MM.1S (cell line): ENCODE measurements at regions not wholly inside any gene's neighbourhood (a gene's known extent, or its start where the extent isn't known, plus 50 kb on each side); places are given as distances from the start of the nearest gene placed in this dataset.

Experiments
- DNase-seq: peaks from one replicate; pipeline ENCODE4 v3.0.0-alpha.2; 2015
- H2AFZ ChIP-seq: fragments of 300-600 bp; sonication (generic); 2 replicates; pipeline ENCODE4 v1.6.0; 2016; ENCODE audit warnings: antibody characterized with exemption, low read length
- H3F3A ChIP-seq: fragments of 300-600 bp; sonication (generic); 2 replicates; pipeline ENCODE4 v1.6.1; 2016; ENCODE audit warnings: mild to moderate bottlenecking, antibody characterized with exemption, low read length, moderate library complexity, mixed read lengths; ENCODE audit not compliant: insufficient read depth
- H3K27ac ChIP-seq: fragments of 300-600 bp; sonication (generic); 2 replicates; pipeline ENCODE4 v1.5.1; 2016; ENCODE audit warnings: mild to moderate bottlenecking, low read length
- H3K27me3 ChIP-seq: fragments of 300-600 bp; sonication (generic); replicated peaks from 2 replicates; pipeline ENCODE4 v1.6.0; 2016; ENCODE audit warnings: low read length; ENCODE audit not compliant: insufficient read depth
- H3K36me3 ChIP-seq: fragments of 300-600 bp; sonication (generic); replicated peaks from 2 replicates; pipeline ENCODE4 v1.6.1; 2016; ENCODE audit warnings: mild to moderate bottlenecking, low read length, mixed read lengths; ENCODE audit not compliant: insufficient read depth
- H3K4me1 ChIP-seq: fragments of 300-600 bp; sonication (generic); 2 replicates; pipeline ENCODE4 v1.6.1; 2016; ENCODE audit warnings: low read length, mixed read lengths
- H3K4me2 ChIP-seq: fragments of 300-600 bp; sonication (generic); 2 replicates; pipeline ENCODE4 v1.6.0; 2016; ENCODE audit warnings: low read depth, low read length
- H3K4me3 ChIP-seq: fragments of 300-600 bp; sonication (generic); 2 replicates; pipeline ENCODE4 v1.5.1; 2016; ENCODE audit warnings: low read length, mixed read lengths
- H3K79me2 ChIP-seq: fragments of 300-600 bp; sonication (generic); 2 replicates; pipeline ENCODE4 v1.6.1; 2016; ENCODE audit warnings: mixed run types, low read length, mixed read lengths
- H3K9ac ChIP-seq: fragments of 300-600 bp; sonication (generic); 2 replicates; pipeline ENCODE4 v1.6.1; 2016; ENCODE audit warnings: low read length, mixed read lengths
- H3K9me2 ChIP-seq: fragments of 300-600 bp; sonication (generic); replicated peaks from 2 replicates; pipeline ENCODE4 v1.6.1; 2016; ENCODE audit warnings: mild to moderate bottlenecking, low read length, mixed read lengths; ENCODE audit not compliant: insufficient read depth
- H3K9me3 ChIP-seq: fragments of 300-600 bp; sonication (generic); replicated peaks from 2 replicates; pipeline ENCODE4 v1.6.1; 2016; ENCODE audit warnings: mild to moderate bottlenecking, low read length, mixed read lengths; ENCODE audit not compliant: insufficient read depth
- H4K20me1 ChIP-seq: fragments of 300-600 bp; sonication (generic); 2 replicates; pipeline ENCODE4 v1.6.1; 2016; ENCODE audit warnings: mild to moderate bottlenecking, low read length, moderate library complexity, mixed read lengths; ENCODE audit not compliant: insufficient read depth
- CTCF ChIP-seq: fragments of 300-600 bp; sonication (generic); IDR thresholded peaks from 2 replicates; pipeline ENCODE4 v1.5.1; 2016; ENCODE audit warnings: antibody characterized with exemption, low read length, mixed read lengths
- EZH2 ChIP-seq: fragments of 300-600 bp; sonication (generic); optimal IDR thresholded peaks from 2 replicates; pipeline ENCODE3; 2017; ENCODE audit warnings: low read depth, mild to moderate bottlenecking, antibody characterized with exemption, low read length, mixed read lengths
- EZH2phosphoT487 ChIP-seq: fragments of 300-600 bp; sonication (generic); IDR thresholded peaks from 2 replicates; pipeline ENCODE4 v1.6.1; 2018; ENCODE audit warnings: antibody characterized with exemption, low read length

- TF ChIP-seq EZH2phosphoT487, result no peak
- no peak for TF ChIP-seq CTCF
- TF ChIP-seq EZH2, result no peak
- Histone ChIP-seq H3K4me1 (no peaks in the 10 kb centered on the region), H3K9ac (no peak overlapping the region), H3K27ac (no peak overlapping the region), H4K20me1 (no peaks in the 10 kb centered on the region), H3F3A (no peaks in the 10 kb centered on the region), H3K9me3 (no peaks in the 10 kb centered on the region), H3K4me3 (no peak overlapping the region), H3K27me3 (no peaks in the 10 kb centered on the region), H3K4me2 (no peak overlapping the region), H2AFZ (no peak overlapping the region), H3K9me2 (no peaks in the 10 kb centered on the region), H3K79me2 (no peaks in the 10 kb centered on the region), H3K36me3 (no peaks in the 10 kb centered on the region)
- no peak for DNase-seq
Measured at GRCh38 chr6:95143408-95144180, 433.7 kb upstream of the MANEA start.

- Histone ChIP-seq H2AFZ (no peak overlapping the region), H3K9me3 (no peaks in the 10 kb centered on the region), H3K79me2 (no peaks in the 10 kb centered on the region), H3K4me3 (no peak overlapping the region), H3K9ac (no peak overlapping the region), H3F3A (no peaks in the 10 kb centered on the region), H3K27ac (no peak overlapping the region), H4K20me1 (no peaks in the 10 kb centered on the region), H3K4me1 (no peaks in the 10 kb centered on the region), H3K4me2 (no peak overlapping the region), H3K27me3 (no peaks in the 10 kb centered on the region), H3K9me2 (no peaks in the 10 kb centered on the region), H3K36me3 (no peaks in the 10 kb centered on the region)
- TF ChIP-seq CTCF, result no peak
- no peak for TF ChIP-seq EZH2phosphoT487
- TF ChIP-seq EZH2, result no peak
- DNase-seq, result no peak
Measured at GRCh38 chr6:95145457-95145856, 431.9 kb upstream of the MANEA start.

GRCh38 chr6:95159557-95159956 lies 417.8 kb upstream of the MANEA start:
- H3K36me3 ChIP-seq, result no peaks in the 10 kb centered on the region
- no peaks in the 10 kb centered on the region for H3K9me2 ChIP-seq
- H3K27me3 ChIP-seq, result no peaks in the 10 kb centered on the region
- no peaks in the 10 kb centered on the region for H3K9me3 ChIP-seq
- TF ChIP-seq CTCF, result no peak
- no peak for TF ChIP-seq EZH2
- no peak for TF ChIP-seq EZH2phosphoT487
- no peaks in the 10 kb centered on the region for H3K4me1 ChIP-seq
- no peak overlapping the region for H3K4me2 ChIP-seq
- no peaks in the 10 kb centered on the region for H4K20me1 ChIP-seq
- no peak overlapping the region for H2AFZ ChIP-seq
- no peaks in the 10 kb centered on the region for H3F3A ChIP-seq
- no peak overlapping the region for H3K4me3 ChIP-seq
- no peak overlapping the region for H3K9ac ChIP-seq
- H3K27ac ChIP-seq, result no peak overlapping the region
- no peaks in the 10 kb centered on the region for H3K79me2 ChIP-seq
- DNase-seq, result no peak
